Gastroesophageal sphincter (tissue), 4 donors: ENCODE measurements at regions not wholly inside any gene's neighbourhood (a gene's known extent, or its start where the extent isn't known, plus 50 kb on each side); places are given as distances from the start of the nearest gene placed in this dataset.

Source experiments
- ATAC-seq: fragments of 150-250 bp; one replicate; pipeline ENCODE4 v1.9.1; 2016; ENCODE audit warnings: mild to moderate bottlenecking, moderate library complexity
- H3K27ac ChIP-seq, 4 donors: fragments of 200-600 bp; sonication (generic) in 3 of 4; 1 replicate in 3 of 4; 2 replicates in 1 of 4; pipeline ENCODE4 v1.5.1; 2016 to 2019
- H3K27me3 ChIP-seq: fragments of 200-600 bp; sonication (generic); one replicate; pipeline ENCODE4 v1.5.1; 2019
- H3K36me3 ChIP-seq, 2 donors: fragments of 200-600 bp; sonication (generic); one replicate each; pipeline ENCODE4 v1.5.1; 2019; ENCODE audit warnings: control low read depth in 1 of 2
- H3K4me1 ChIP-seq, 3 donors: fragments of 200-600 bp; sonication (generic); 1 replicate in 2 of 3; 2 replicates in 1 of 3; pipeline ENCODE4 v1.5.1; 2016 to 2019; ENCODE audit warnings: control low read depth in 2 of 3
- H3K4me3 ChIP-seq, 2 donors: fragments of 200-600 bp; sonication (generic); one replicate each; pipeline ENCODE4 v1.5.1; 2019; ENCODE audit warnings: mild to moderate bottlenecking in 1 of 2, moderate library complexity in 1 of 2
- H3K9me3 ChIP-seq, 3 donors: fragments of 200-600 bp; sonication (generic); one replicate each; pipeline ENCODE4 v1.5.1; 2017 to 2019; ENCODE audit warnings: control low read depth in 2 of 3
- CTCF ChIP-seq, 4 experiments: fragments of 200-600 bp in 2 of 4; fragments of 450-650 bp in 2 of 4; sonication (generic) in 1 of 4; IDR thresholded peaks; one replicate each; pipeline ENCODE4 v1.5.1; 2017 to 2019; ENCODE audit warnings: antibody characterized with exemption in 4 of 4, mild to moderate bottlenecking in 2 of 4, moderate library complexity in 2 of 4
- EP300 ChIP-seq: sonication (generic); formaldehyde crosslinking; IDR thresholded peaks from one replicate; pipeline ENCODE4 v1.6.1; 2017; ENCODE audit warnings: antibody characterized with exemption, mild to moderate bottlenecking
- POLR2A ChIP-seq, 2 donors: fragments of 450-650 bp; IDR thresholded peaks; one replicate each; pipeline ENCODE4 v1.6.1; 2017; ENCODE audit warnings: antibody characterized with exemption in 2 of 2, mild to moderate bottlenecking in 2 of 2, moderate library complexity in 1 of 2
- POLR2AphosphoS5 ChIP-seq: sonication (generic); formaldehyde crosslinking; IDR thresholded peaks from one replicate; pipeline ENCODE4 v1.6.1; 2017; ENCODE audit warnings: antibody characterized with exemption
- WGBS, 2 donors: methylation state at CpG; one replicate each; pipeline ENCODE4 v1.1.5; 2018; ENCODE audit warnings: low coverage in 1 of 2; 5-methylcytosine and 5-hydroxymethylcytosine counted together

- H3K4me3 ChIP-seq, result no peak overlapping the region
- H3K36me3 ChIP-seq, result no peaks in the 10 kb centered on the region
- H3K27ac ChIP-seq, result no peak overlapping the region
- no CpG with 5 or more reads among the region's 5 CpGs for WGBS, 2 donors
- peaks cover 11% of the 10 kb centered on the region for H3K27me3 ChIP-seq
- no peak for ATAC-seq
- TF ChIP-seq CTCF (IDR thresholded peaks at IDR 0.05) (no peak), POLR2AphosphoS5 (no peak), EP300 (no peak), POLR2A (IDR thresholded peaks at IDR 0.05) (no peak)
- no peaks in the 10 kb centered on the region for H3K4me1 ChIP-seq
- H3K9me3 ChIP-seq, result peaks cover 0 to 9% (median 0%) of the 10 kb centered on the region in 3 donors
These were observed 304.3 kb downstream of the GLRX3 start for GRCh38 chr10:130440494-130440893.

GRCh38 chr10:130440971-130441370, 304.8 kb downstream of the GLRX3 start:
- Histone ChIP-seq H3K27me3 (peaks cover 11% of the 10 kb centered on the region), H3K4me1 (no peaks in the 10 kb centered on the region), H3K27ac (no peak overlapping the region), H3K9me3 (peaks cover 0 to 9% (median 0%) of the 10 kb centered on the region in 3 donors), H3K36me3 (no peaks in the 10 kb centered on the region), H3K4me3 (no peak overlapping the region)
- 79 to 80% methylated on average over 9 to 11 of the region's 14 CpGs for WGBS, 2 donors
- TF ChIP-seq POLR2A (IDR thresholded peaks at IDR 0.05) (no peak), CTCF (IDR thresholded peaks at IDR 0.05) (no peak), EP300 (no peak)
- ATAC-seq, result no peak

GRCh38 chr10:130443066-130443465, 306.9 kb downstream of the GLRX3 start:
- TF ChIP-seq POLR2AphosphoS5, result no peak
- WGBS, 2 donors, result 63 to 76% methylated on average over 2 to 7 of the region's 7 CpGs
- H3K4me3 ChIP-seq, result no peak overlapping the region
- no peak for ATAC-seq
- H3K9me3 ChIP-seq, result peaks cover 0 to 9% (median 0%) of the 10 kb centered on the region in 3 donors
- no peaks in the 10 kb centered on the region for H3K36me3 ChIP-seq
- peaks cover 11% of the 10 kb centered on the region for H3K27me3 ChIP-seq
- H3K27ac ChIP-seq, result no peak overlapping the region
- H3K4me1 ChIP-seq, result no peaks in the 10 kb centered on the region

- 79 to 87% methylated on average over 3 to 8 of the region's 21 CpGs for WGBS, 2 donors
- Histone ChIP-seq H3K4me1 (no peaks in the 10 kb centered on the region), H3K4me3 (no peak overlapping the region), H3K36me3 (no peaks in the 10 kb centered on the region), H3K27me3 (peaks cover 24% of the 10 kb centered on the region), H3K27ac (no peak overlapping the region), H3K9me3 (no peaks in the 10 kb centered on the region)
- TF ChIP-seq POLR2AphosphoS5 (no peak), EP300 (no peak), CTCF (IDR thresholded peaks at IDR 0.05) (no peak), POLR2A (IDR thresholded peaks at IDR 0.05) (no peak)
- ATAC-seq, result no peak
These were observed 317.0 kb downstream of the GLRX3 start for GRCh38 chr10:130453036-130453720.

- no peaks in the 10 kb centered on the region for H3K4me1 ChIP-seq
- no peak overlapping the region for H3K4me3 ChIP-seq
- no peak for ATAC-seq
- no peaks in the 10 kb centered on the region for H3K9me3 ChIP-seq
- peaks cover 24% of the 10 kb centered on the region for H3K27me3 ChIP-seq
- H3K36me3 ChIP-seq, result no peaks in the 10 kb centered on the region
- TF ChIP-seq EP300, result no peak
- TF ChIP-seq CTCF (IDR thresholded peaks at IDR 0.05), result no peak
- TF ChIP-seq POLR2AphosphoS5, result no peak
- no peak for TF ChIP-seq POLR2A (IDR thresholded peaks at IDR 0.05)
- 70% methylated on average over 8 of the region's 17 CpGs; no CpG with 5 or more reads in 1 of the 2 donors for WGBS, 2 donors
- no peak overlapping the region for H3K27ac ChIP-seq
These were observed 317.7 kb downstream of the GLRX3 start for GRCh38 chr10:130453721-130454542.
